ENCODE measurements at regions not wholly inside any gene's neighbourhood (a gene's known extent, or its start where the extent isn't known, plus 50 kb on each side); places are given as distances from the start of the nearest gene placed in this dataset.
"Not testable (repeated sequence)": the region's sequence is repeated elsewhere in the genome, so short reads cannot be mapped to it uniquely, and the experiment has no call there.

DNA sequence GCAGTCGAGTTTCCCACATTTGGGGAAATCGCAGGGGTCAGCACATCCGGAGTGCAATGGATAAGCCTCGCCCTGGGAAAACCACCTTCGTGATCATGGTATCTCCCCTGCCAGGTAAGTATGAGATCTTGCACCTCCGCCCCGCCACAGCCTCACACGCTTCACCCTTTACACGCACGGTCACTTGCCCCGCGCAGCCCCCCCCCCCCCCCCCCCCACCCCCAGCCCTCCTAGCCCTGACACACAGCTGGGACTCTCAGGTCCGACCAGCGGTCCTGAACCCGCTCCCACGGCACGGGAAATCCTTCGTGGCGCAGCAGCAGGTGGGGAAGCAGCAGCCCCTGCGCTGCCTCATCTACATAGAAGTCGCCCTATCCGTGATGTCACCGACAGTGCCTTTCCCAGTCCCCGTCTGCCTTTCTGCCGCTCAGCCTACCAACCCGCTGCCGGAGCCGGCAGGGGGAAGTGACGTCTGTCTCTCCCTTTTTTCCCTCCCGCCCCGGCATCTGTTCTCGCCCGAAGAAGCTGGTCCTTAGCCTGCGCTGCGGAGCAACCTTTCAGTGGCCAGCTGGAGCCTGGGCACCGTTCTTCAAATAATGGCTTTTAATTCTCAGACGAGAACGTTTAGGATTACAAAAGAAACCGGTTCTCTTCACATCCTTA, 242.2 kb downstream of the FAM72C start:
- TF ChIP-seq, protein P1, sequence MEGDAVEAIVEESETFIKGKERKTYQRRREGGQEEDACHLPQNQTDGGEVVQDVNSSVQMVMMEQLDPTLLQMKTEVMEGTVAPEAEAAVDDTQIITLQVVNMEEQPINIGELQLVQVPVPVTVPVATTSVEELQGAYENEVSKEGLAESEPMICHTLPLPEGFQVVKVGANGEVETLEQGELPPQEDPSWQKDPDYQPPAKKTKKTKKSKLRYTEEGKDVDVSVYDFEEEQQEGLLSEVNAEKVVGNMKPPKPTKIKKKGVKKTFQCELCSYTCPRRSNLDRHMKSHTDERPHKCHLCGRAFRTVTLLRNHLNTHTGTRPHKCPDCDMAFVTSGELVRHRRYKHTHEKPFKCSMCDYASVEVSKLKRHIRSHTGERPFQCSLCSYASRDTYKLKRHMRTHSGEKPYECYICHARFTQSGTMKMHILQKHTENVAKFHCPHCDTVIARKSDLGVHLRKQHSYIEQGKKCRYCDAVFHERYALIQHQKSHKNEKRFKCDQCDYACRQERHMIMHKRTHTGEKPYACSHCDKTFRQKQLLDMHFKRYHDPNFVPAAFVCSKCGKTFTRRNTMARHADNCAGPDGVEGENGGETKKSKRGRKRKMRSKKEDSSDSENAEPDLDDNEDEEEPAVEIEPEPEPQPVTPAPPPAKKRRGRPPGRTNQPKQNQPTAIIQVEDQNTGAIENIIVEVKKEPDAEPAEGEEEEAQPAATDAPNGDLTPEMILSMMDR (IDR thresholded peaks at IDR 0.05), result not testable (repeated sequence)
- TF ChIP-seq POLR2A (IDR thresholded peaks at IDR 0.05), result not testable (repeated sequence)

All from Peyer's patch (tissue), 4 donors.